ENCODE measurements at regions not wholly inside any gene's neighbourhood (a gene's known extent, or its start where the extent isn't known, plus 50 kb on each side); places are given as distances from the start of the nearest gene placed in this dataset.

- TF ChIP-seq NFE2L2 (IDR thresholded peaks at IDR 0.05; ENCODE audit: low read length) (no peak), ZKSCAN1 (IDR thresholded peaks at IDR 0.05; ENCODE audit: low read length) (no peak), ZNF318 (CRISPR knock-in tag; IDR thresholded peaks at IDR 0.05) (peak; percentile 21; the same call in 1 of the 2 replicates), KDM1A (CRISPR knock-in tag; IDR thresholded peaks at IDR 0.05) (no peak), NCOA2 (CRISPR knock-in tag; IDR thresholded peaks at IDR 0.05) (peak; percentile 68), TBX2 (CRISPR knock-in tag; IDR thresholded peaks at IDR 0.05; ENCODE audit: borderline replicate concordance) (peak; percentile 85; the same call in 1 of the 2 replicates), ZNF567 (CRISPR knock-in tag; IDR thresholded peaks at IDR 0.05; ENCODE audit: borderline replicate concordance) (peak; percentile 77; the same call in 1 of the 2 replicates), ZNF496 (CRISPR knock-in tag; IDR thresholded peaks at IDR 0.05; ENCODE audit: insufficient replicate concordance) (no peak), ZNF251 (CRISPR knock-in tag; IDR thresholded peaks at IDR 0.05) (no peak), PRDM4 (CRISPR knock-in tag; IDR thresholded peaks at IDR 0.05; ENCODE audit: borderline replicate concordance) (no peak)
- TF ChIP-seq, protein P1, sequence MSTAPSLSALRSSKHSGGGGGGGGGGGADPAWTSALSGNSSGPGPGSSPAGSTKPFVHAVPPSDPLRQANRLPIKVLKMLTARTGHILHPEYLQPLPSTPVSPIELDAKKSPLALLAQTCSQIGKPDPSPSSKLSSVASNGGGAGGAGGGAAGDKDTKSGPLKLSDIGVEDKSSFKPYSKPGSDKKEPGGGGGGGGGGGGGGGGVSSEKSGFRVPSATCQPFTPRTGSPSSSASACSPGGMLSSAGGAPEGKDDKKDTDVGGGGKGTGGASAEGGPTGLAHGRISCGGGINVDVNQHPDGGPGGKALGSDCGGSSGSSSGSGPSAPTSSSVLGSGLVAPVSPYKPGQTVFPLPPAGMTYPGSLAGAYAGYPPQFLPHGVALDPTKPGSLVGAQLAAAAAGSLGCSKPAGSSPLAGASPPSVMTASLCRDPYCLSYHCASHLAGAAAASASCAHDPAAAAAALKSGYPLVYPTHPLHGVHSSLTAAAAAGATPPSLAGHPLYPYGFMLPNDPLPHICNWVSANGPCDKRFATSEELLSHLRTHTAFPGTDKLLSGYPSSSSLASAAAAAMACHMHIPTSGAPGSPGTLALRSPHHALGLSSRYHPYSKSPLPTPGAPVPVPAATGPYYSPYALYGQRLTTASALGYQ (CRISPR knock-in tag; IDR thresholded peaks at IDR 0.05) = 0 out of 2 replicates have a peak, but pooled peaks have one; percentile 27
- TF ChIP-seq, protein P2, sequence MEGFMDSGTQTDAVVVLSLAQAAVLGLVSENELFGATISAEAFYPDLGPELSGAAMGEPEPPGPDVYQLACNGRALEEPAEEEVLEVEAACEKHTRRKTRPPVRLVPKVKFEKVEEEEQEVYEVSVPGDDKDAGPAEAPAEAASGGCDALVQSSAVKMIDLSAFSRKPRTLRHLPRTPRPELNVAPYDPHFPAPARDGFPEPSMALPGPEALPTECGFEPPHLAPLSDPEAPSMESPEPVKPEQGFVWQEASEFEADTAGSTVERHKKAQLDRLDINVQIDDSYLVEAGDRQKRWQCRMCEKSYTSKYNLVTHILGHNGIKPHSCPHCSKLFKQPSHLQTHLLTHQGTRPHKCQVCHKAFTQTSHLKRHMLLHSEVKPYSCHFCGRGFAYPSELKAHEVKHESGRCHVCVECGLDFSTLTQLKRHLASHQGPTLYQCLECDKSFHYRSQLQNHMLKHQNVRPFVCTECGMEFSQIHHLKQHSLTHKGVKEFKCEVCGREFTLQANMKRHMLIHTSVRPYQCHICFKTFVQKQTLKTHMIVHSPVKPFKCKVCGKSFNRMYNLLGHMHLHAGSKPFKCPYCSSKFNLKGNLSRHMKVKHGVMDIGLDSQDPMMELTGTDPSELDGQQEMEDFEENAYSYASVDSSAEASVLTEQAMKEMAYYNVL (CRISPR knock-in tag; IDR thresholded peaks at IDR 0.05; ENCODE audit: borderline replicate concordance) = no peak; the same call in 1 of the 2 replicates
- TF ChIP-seq, protein P3, sequence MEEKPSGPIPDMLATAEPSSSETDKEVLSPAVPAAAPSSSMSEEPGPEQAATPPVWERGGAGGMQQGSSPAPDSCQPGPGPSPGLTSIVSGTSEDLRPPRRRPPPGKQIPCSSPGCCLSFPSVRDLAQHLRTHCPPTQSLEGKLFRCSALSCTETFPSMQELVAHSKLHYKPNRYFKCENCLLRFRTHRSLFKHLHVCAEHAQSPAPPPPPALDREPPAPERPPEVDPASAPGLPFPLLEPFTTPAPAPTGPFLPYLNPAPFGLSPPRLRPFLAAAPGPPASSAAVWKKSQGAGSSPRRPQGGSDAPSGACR (CRISPR knock-in tag; IDR thresholded peaks at IDR 0.05) = peak; percentile 94; the same call in 1 of the 2 replicates
These were observed 144.1 kb upstream of the ERRFI1 start (continued) for GRCh38 chr1:8170059-8170835.
